Hepatocyte (in vitro differentiated cells): ENCODE measurements at regions not wholly inside any gene's neighbourhood (a gene's known extent, or its start where the extent isn't known, plus 50 kb on each side); places are given as distances from the start of the nearest gene placed in this dataset.

Experiments used
- EZH2 ChIP-seq: fragments of 200-600 bp; sonication (generic); IDR thresholded peaks from 2 replicates; pipeline ENCODE4 v1.6.1; 2016; ENCODE audit warnings: antibody characterized with exemption, mild to moderate bottlenecking, borderline replicate concordance
- EZH2phosphoT487 ChIP-seq: fragments of 200-600 bp; sonication (generic); IDR thresholded peaks from one replicate; pipeline ENCODE4 v1.6.1; 2018; ENCODE audit warnings: antibody characterized with exemption, mild to moderate bottlenecking, low read depth, moderate library complexity; ENCODE audit not compliant: unreplicated experiment, severe bottlenecking
- TF ChIP-seq, protein P1 (sequence below): fragments of 200-600 bp; sonication (generic); IDR thresholded peaks from 2 replicates; pipeline ENCODE4 v1.5.1; 2016; ENCODE audit warnings: antibody characterized with exemption, mild to moderate bottlenecking; ENCODE audit not compliant: poor library complexity

DNA sequence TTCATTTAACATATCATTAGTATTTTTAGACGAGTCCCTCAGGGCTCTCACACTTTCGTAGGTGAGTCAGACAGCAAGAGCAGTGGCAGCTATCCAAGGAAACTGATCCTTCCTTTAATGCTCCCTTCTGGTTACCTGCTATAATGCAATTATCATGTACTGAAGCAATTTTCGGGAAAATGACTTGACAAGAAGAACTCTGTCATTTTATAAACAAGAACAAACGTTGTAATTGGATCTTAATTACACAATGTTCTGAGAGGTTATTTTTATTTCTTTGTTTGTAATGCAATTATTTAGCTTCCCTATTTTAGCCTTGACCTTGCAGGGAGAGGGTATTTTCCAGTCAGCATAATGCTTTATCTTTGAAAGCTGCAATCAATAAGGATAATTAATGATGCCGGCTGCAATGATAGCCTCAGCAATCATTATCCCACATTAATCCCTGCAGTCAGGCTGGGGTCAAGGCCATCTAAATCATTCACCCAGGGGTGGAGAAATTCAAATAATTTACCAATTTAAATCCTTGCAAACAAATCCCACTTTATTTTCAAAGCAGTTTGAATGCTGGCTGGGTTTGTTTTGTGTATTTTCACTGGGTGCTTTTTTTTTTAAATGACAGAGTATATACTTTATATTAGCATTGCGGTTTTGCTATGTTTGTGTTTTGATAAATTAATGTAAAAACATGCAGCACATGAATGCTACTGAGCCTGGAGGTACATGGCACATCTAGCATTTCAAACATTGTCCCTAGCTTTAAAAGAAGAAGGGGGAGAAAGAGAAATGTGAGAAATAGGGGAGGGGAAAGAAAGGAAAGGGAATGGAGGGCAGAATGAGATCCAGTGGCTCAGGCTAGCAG, 249.9 kb downstream of the SHOX2 start:
- TF ChIP-seq EZH2 (no peak), EZH2phosphoT487 (no peak)
- TF ChIP-seq, protein P1, sequence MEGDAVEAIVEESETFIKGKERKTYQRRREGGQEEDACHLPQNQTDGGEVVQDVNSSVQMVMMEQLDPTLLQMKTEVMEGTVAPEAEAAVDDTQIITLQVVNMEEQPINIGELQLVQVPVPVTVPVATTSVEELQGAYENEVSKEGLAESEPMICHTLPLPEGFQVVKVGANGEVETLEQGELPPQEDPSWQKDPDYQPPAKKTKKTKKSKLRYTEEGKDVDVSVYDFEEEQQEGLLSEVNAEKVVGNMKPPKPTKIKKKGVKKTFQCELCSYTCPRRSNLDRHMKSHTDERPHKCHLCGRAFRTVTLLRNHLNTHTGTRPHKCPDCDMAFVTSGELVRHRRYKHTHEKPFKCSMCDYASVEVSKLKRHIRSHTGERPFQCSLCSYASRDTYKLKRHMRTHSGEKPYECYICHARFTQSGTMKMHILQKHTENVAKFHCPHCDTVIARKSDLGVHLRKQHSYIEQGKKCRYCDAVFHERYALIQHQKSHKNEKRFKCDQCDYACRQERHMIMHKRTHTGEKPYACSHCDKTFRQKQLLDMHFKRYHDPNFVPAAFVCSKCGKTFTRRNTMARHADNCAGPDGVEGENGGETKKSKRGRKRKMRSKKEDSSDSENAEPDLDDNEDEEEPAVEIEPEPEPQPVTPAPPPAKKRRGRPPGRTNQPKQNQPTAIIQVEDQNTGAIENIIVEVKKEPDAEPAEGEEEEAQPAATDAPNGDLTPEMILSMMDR = no peak
